NCI-H146 treated with DMSO at 0.1 percent for 48 hours (cell line): ENCODE measurements at regions not wholly inside any gene's neighbourhood (a gene's known extent, or its start where the extent isn't known, plus 50 kb on each side); places are given as distances from the start of the nearest gene placed in this dataset.

ENCODE experiments used
- DNase-seq: peaks from one replicate; lab custom pipeline; 2025; ENCODE audit not compliant: unreplicated experiment; lab: John Stamatoyannopoulos, UW

DNA sequence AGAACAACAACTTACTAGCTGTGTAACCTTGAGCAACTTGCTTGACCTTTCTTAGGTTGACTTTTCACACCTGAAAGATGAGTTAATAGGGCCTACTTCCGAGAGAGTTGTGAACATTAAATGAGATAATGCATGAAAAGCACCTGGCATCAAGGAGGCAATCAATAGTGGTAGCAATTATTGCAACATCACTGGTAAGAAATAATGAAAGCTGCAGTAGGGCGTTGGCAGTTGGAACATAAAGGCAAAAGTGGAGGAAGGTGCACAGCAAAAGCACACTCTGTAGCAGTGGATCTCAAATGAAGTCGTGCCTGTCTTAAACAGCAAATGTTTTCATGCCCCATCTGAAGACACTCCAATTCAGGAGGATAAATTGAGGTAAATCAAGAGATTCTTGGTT lies 178.9 kb upstream of the VRK2 start:
- DNase-seq, result no peak

DNA sequence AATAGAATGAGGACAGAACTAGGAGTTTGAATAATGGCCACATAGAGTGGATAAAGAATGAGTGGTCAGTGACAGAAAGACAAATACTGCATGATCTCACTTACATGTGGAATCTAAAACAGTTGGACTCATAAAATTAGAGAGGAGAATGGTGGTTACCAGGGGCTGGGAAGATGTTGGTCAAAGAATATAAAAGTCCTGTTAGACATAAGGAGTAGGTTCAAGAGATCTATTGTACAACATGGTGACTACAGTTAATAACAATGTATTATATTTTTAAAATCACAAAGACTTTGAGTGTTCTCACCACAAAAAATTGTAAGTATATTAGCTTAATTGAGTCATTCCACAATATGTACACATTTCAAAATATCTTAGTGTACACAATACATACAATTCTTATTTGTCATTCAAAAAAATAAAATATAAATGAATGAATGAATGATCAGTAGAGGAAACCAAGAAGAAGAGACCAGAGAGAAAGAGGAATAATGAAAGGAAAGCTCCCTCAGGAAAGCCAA lies 177.9 kb upstream of the VRK2 start:
- no peak for DNase-seq

DNA sequence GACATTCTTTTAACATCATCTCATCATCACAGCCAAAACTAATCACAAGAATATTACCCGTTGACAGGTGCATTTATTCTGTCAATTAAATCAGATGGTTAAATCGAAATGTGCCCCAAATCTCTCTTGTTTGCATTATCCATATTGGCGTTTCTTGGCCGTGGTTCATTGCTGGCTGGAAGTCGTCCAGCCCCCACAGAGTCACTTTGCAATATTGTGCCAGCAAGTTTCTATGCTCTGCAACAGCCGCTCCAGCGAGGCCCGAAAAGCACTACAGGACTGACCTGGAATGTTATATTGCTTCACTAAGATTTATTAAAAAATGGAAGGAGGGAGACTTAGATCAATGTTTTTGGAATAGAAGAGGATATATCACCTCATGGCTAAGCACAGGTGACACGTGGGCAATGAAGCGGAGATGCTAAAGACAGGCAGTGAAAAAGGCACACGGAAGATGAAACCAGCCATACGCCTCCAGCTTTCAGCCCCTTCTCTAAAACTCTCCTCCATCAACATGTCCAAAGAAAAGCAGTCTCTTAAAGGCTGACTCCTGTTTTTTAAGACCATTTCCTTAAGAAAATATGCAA lies 176.8 kb upstream of the VRK2 start:
- no peak for DNase-seq

DNA sequence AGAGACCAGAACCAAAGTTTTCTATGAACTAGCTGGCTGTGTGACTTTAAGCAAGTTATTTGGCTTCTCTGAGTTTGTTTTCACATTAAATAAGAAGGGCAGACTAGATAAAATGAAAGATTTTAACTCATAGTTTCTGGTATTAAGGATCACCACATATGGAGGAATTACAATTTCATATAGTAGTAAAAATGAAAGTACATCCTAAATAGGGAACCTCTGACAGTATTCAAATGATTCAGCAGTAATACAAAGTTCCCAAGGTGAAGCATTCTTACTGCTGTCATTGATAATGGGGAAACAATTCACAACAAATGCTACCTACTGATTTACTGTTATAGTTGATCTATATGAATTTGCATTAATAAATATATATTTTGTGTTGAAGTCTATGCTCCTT lies 170.3 kb upstream of the VRK2 start:
- DNase-seq, result no peak

DNA sequence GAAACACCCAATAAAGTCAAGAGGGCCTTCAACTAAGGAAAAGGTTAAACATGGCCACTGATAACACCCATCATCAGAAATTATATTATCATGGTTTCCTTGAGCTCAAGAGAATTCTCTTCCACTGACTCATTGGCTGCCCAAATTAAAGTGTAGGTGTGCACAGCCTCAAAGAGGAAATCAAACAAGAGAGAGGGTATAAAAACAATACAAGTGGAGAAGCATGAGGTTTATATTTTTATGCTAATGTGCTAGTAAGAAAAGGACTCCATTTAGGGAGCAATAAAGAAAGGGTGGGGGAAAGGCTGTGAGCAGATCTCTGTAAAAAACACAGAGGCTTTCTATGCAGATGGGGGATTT lies 168.8 kb upstream of the VRK2 start:
- no peak for DNase-seq

DNA sequence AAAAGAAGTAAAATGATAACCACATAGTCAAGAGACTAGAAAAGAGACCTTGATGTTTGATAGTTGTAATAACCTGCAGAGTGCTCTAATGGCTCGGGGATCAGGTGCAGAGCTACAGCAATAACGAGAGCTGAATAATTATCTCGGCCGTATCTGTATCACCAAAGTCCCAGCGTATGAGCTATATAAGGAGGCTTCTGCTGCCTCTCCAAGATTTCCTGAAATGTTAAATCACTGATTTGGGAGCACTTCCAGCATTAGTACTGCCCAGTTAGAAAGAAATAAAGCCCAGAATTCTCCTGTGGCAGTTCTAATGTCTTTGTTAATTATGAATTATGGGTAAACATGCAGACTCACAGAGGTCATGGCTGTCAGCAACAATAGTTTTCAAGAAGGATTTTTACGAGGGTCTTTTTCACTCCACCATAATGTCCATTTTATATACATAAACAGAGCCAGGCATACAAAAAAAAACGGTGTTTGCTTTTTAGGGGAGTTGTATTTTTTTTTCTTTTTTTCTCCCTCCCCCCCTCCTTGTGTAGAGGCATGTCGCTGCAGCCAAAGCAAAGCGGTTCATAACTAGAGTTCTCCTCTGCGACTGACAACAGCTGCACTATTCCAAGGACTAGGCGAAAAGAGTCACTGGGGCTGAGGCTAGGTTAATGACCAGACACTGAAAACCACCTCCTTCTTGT lies 168.3 kb upstream of the VRK2 start:
- peak; percentile 48 for DNase-seq

DNA sequence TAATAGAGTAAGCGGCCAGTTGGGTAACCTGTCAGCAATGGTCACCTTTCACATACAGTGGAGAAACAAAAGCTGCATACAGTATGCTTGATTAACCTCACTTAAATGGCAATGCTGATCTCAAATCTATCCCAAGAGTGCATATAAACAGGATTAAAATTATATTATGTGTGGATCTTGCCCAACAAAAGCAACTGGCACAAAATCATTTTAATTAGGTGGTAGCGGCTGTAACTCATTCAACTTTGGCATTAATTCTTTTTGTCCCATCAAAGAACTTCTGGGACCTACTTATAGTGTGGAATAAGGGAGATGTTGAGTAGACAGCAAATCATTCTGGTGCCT lies 167.8 kb upstream of the VRK2 start:
- DNase-seq, result no peak

DNA sequence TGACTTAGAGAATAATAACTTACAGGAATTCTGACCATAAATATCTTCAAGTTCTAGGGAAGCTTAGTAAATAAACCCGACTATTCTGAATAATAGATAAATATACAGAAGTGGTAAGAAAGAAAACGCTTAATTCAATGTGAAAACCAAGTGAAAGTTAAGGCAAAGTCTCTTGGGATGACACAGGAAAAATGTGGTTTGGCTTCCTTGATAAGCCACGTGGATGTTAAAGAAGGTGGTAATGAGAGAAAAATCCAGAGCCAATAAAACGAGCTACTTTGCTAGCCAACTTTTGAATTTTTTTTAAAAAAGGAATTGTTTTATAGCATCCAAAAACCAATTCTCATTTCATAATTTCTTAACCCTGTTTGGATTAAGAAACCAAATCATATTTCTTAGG lies 166.2 kb upstream of the VRK2 start:
- no peak for DNase-seq

DNA sequence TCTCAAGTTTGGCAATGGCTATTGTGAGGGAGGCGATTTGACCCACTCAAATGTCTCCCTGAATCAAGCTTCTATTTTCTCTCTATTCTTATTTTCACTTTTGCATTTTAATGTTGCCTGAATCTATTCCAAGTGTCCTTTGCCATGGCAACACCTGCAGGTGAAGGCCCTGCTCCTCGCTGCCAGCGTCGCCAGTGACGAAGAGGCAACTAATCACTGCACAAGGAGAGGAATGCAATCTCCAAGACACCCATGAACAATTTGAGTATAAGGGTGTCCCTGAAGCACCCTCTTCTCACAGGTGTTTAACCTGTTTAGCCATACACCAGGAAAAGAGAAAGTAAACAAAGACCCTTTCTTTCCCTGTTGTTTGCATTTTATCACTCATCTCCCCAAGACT lies 165.6 kb upstream of the VRK2 start:
- DNase-seq, result no peak

DNA sequence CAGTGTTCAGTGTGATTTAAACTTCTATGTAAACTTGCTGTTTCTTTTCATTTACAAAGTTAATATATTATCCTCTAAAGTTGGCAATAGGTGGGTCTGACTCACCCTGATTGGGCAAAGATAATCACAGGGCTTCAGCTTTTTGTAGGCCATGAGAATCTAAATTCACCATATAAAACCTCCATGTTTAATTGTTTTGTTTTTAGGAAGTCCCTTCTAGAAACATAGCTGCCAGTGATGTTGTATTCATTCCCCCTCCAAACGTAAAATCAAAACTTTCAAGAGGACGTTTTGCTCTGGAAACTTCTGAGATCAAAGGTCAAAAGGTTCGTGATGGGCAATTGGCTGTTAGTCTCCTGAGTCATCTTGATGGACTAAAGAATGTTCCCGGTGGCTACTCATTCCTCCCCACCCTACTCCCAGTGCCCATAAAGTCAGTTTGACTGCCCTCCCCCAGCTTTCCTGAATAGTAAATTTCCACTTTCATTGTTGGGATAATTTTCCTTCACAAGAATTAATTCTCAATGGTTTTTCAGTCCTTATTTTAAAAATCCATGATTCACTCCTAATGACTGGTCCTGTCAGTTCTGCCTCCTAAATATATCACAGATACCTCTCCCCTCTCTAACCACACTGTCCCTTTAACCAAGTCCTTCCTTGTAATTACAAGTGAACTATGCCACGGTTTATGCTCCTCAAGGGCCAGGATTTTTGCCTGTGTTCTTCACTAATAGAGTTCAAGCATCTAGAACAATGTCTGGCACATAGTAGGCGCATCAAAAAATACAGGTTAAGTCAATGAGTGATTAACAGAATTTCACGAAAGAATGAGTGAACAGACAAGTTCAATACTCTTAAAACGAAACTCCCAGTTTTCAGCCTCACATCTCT lies 164.4 kb upstream of the VRK2 start:
- DNase-seq, result peak; percentile 11

DNA sequence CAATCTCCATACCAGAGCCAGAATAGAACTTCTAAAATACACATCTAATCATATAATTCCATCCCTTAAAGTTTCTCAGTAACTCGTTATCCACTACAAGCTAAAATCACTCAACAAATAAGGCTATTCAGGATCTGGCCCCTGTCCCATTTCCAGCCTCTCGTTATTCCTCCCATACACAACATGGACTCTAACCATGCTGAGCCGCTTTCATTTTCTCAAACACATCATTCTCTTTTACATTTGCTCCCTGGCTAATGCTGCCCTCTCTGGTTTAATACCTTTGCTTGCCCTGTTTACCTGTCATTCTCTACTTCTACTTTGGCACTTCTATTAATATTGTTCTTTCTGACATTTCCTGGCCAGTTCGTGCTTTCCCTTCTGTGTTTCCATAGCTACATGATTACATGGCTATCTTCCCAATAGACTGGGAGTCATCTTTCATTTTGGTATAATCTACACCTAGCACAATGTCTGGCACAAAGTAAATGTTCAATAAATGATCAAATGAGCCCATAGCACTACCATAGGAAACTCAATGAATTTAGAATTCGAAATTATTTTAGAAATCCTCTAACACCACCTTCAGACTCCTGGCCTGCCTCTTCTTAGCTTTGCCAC lies 163.6 kb upstream of the VRK2 start:
- peak; percentile 56 for DNase-seq

DNA sequence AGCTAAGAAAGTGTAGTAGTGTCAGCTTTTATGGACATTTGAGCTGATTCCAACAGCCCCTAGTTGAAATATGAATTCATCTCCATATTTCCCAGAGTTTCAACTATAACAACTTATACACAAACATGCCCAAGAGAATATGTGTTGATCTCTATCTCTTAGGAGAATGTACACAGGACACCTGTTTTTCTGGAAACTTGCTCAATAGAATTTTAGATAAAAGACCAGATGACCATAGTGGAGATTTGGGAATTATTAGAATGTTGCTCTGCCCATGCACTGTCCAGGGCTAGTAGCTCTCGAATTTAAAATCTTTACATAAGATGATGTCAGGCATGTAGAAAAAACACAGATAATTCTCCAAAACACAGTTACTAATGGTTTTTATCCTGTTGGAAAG lies 162.3 kb upstream of the VRK2 start:
- DNase-seq, result no peak

DNA sequence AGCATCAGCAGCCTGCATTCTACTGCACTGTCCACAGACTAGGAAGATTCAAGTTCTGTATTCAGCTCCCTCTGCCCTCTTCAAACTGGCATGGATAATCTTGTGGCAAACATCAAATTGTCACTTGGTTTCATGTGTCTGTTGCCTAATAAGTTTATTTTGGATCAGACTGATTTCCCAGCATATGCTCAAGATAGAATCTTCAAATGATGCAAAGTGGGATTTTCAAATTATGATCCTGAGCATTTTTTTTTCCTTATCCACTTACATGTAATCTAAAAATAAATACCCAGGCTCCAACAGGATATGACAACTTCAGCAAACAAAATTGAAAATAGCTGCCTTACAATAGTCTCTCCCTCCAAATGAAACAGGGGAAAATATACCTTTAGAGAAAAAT lies 160.9 kb upstream of the VRK2 start:
- DNase-seq, result no peak

DNA sequence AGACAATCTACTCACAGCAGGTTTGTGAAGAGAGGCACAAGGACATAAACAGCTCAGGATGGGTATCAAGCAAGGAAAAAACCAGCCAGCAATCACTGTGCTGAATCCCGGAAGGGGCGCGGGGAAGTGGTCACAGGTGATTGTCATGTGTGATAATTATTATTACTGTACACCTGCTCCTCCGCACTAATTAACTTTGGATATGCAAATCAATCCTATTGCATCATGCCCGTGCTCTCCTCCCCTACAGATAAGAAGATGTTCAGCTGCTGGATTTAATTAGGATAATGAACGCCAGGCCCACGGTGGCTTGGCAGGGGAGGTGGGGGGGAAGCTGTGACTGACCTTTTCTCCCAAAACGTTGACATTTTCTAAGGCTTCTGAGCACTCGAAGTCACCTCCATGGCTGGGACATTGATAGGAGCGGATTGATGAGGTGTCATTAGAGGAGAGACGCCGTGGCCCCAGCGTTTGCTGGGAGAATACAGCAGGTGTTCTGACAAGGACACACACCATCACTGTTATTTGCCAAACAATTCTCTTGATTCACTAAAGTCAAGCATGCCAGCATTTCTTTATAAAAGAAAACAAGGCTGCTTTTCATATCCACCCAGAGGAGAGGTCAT lies 160.3 kb upstream of the VRK2 start:
- DNase-seq, result peak; percentile 98

DNA sequence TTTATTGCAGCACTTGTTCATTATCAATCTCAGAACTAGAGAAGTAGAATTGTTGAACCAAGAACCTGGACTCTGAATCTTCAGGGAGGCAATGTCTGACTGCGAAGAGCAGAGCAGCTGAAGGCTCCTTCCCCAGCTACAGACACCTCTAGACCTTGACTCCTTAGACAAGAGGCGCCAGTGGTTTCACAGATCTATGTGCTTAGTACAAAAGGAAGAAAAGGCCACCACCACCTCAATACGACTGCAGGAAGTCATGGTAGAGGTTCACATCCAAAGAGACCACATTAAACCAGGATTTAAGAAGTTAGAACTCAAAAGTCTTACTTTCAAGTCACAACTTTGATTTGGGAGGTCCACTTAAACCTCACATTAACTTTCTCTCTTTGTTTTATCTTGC lies 158.1 kb upstream of the VRK2 start:
- no peak for DNase-seq

DNA sequence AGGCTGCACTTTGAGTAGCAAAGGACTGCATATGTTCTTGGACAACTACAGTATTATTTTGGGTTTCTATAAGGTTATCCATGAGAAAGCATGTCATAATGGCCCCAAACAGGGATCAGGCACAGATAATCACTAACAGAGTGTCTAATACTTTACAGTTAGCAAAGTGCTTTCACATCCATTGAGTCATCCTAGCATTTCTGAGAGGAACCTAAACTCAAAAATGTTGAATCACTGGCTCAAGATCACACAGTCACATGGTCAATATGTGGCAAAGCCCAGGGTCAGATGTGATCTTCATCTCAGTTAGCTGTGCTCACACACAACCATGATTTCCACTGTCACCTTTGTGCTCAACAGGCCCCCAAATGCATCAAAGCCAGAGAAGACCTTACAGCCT lies 156.1 kb upstream of the VRK2 start:
- DNase-seq, result no peak

DNA sequence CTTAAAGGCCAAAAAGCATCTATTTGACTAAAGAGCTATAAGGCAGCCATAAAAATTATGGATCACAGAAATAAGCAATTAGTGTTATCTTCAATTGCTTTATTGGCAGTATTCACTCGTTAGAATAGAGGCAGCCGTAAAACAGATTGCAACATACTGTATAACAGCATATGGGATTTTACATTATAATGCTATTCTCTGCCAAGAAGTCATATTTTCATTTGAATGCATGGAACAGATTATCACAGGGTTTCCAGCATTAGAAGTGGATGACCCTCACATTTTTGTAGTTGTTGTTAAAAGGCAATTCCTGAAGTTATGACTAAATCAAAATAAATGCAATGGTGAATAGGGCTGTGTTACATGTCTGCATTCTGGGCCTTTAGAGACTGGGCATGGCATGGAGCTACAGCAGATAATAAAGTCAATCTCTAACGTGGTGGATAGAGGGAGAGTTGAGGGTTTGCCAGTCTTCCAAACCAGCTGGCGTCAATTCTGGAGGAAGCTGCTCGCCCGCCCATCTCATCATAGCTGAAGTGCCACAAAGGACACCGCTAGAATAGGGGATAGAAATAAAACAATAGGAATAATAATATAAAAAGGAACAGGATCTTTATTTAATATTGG lies 155.4 kb upstream of the VRK2 start:
- DNase-seq, result no peak

DNA sequence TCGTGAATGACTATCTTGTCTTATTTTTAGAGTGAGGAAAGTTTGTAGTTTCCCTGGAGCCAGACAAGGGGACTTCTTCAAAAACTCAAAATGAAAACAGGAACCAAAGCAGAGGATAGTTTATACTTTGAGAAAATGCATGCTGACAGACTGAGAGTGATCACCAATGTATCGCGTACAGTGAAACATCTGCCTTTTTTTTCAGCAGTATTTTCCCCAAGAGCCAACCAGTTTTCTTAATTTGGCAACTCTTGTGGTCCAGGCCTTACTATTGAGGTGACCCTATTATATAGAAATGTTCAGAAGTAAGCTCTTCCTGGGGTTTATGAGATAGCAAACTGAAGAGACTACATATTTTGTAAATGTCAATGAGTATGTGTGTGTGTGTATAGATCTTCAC lies 153.7 kb upstream of the VRK2 start:
- DNase-seq, result no peak

DNA sequence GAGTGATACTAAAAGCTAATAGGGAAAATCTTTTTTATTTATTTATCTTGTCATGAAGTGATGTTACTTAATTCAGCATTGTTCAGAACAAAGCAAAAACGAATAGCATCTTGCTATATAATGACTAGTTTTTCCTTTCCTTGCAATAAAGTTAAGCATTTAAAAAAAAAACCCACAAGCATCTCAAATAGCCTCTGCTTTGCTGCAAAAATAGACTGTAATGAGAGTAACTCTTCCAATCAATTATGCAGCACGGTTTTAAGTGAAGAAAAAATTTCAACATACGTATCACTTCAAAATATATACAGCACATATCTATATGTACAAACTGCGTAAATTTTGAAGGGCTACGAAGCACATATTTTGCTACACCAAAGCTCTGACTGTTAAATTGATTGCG lies 153.3 kb upstream of the VRK2 start:
- DNase-seq, result no peak

DNA sequence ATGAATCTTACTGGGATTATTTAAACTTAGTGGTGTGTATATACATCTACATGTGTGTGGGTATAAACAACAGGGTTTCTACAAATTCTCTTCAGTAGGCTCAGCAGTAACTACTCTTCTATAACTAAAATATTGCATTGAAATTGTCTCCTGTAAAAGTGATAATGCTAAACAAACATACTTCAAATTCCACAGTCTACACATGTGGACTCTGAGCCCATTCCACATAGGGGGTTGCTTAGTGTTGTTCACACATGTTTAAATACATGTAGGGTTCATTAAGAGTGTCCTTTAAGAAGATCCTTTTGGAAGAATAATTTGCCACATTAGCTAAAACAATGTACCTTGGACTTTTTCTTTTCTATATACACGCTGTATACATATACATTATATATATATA lies 152.8 kb upstream of the VRK2 start:
- no peak for DNase-seq

DNA sequence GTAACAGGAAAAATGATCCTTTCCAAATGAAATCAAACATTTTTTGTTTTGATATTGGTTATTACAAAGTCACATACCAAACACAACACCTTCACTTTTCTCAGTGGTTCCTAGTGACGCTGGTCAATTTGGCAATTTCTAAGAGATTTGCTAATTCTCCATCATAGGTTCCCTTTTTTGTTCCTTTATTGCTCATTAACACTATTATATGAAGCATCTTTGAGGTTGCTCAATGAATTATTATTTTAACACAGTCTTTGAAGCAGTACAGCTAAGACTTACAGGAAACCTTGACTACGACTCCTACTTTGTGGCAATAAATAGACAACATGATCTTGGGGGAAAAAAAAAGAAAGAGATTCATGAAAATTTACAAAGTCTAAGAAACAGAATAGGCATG lies 152.2 kb upstream of the VRK2 start:
- DNase-seq, result no peak
